Stimulated activated CD4-positive, alpha-beta T cell treated with anti-CD3 and anti-CD28 coated beads, TNF-alpha, amount 100 ng/mL, for 24 hours (primary cell): ENCODE measurements at regions not wholly inside any gene's neighbourhood (a gene's known extent, or its start where the extent isn't known, plus 50 kb on each side); places are given as distances from the start of the nearest gene placed in this dataset.

Experiments used
- DNase-seq, 3 experiments: peaks; one replicate each; pipeline ENCODE4 v3.0.0-alpha.2; 2020; ENCODE audit warnings: low read depth in 3 of 3

DNA sequence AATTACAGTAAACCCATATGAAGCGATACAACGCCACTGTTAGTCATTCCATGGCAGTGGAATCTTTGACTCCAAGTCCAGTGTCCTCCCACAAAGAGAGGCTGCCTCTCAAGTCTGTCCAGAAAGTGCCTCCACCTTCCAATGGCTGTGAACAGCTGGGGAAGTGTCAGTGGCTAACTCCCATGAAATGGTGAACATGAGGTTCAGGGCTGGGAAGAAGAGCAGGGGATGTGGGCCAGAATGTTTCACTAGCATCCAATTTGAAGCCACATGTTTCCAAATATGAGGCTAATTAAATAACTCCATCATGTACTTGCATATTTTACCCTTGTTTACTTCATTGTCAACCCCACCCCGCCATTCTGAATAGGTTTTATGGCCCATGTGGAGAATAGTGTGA is 53.1 kb upstream of the CHST15 start:
- DNase-seq: no peak

GRCh38 chr10:124145109-124145870 is 51.9 kb upstream of the CHST15 start:
- DNase-seq: no peak

- DNase-seq: no peak
Observed at GRCh38 chr10:124144536-124144935, 51.1 kb upstream of the CHST15 start.

GRCh38 chr10:124143721-124144120 is 50.3 kb upstream of the CHST15 start:
- DNase-seq: no peak
